MCF 10A (cell line): ENCODE measurements at regions not wholly inside any gene's neighbourhood (a gene's known extent, or its start where the extent isn't known, plus 50 kb on each side); places are given as distances from the start of the nearest gene placed in this dataset.

ENCODE experiments used
- BruUV-seq: library from RNA; stranded (reverse); fragments of 400-500 nt; replicated peaks from 2 replicates; lab custom pipeline; 2021; lab: Mats Ljungman, UMichigan
- CTCF ChIA-PET: fragments of 300-600 bp; sonication (Branson Sonifier 250); formaldehyde crosslinking; extraction: SDS; loops from one replicate; lab custom pipeline; 2021; ENCODE audit warnings: antibody characterized with exemption, inconsistent platforms; lab: Yijun Ruan, JAX
- POLR2A ChIA-PET: fragments of 300-600, 350-650 bp; sonication (Branson Sonifier 250); formaldehyde crosslinking; extraction: SDS; loops from one replicate; lab custom pipeline; 2020; ENCODE audit warnings: antibody characterized with exemption, inconsistent platforms; lab: Yijun Ruan, JAX
- DNase-seq: peaks from one replicate; pipeline ENCODE4 v3.0.0-alpha.2; 2018; ENCODE audit not compliant: unreplicated experiment
- H3K27ac Mint-ChIP-seq: one replicate; pipeline ENCODE4 v1.8.0; 2022; ENCODE audit warnings: mild to moderate bottlenecking, low read depth, mixed read lengths; ENCODE audit not compliant: unreplicated experiment
- H3K27me3 Mint-ChIP-seq: one replicate; pipeline ENCODE4 v1.8.0; 2022; ENCODE audit warnings: mixed read lengths; ENCODE audit not compliant: insufficient read depth, unreplicated experiment
- H3K36me3 Mint-ChIP-seq: one replicate; pipeline ENCODE4 v1.8.0; 2022; ENCODE audit warnings: mild to moderate bottlenecking, moderate library complexity, mixed read lengths; ENCODE audit not compliant: insufficient read depth, unreplicated experiment
- H3K4me1 Mint-ChIP-seq: one replicate; pipeline ENCODE4 v1.8.0; 2022; ENCODE audit warnings: mixed read lengths; ENCODE audit not compliant: insufficient read depth, unreplicated experiment
- H3K4me3 Mint-ChIP-seq: one replicate; pipeline ENCODE4 v1.8.0; 2022; ENCODE audit warnings: mild to moderate bottlenecking, moderate library complexity, mixed read lengths; ENCODE audit not compliant: unreplicated experiment
- H3K9me3 Mint-ChIP-seq: one replicate; pipeline ENCODE4 v1.8.0; 2022; ENCODE audit warnings: mixed read lengths; ENCODE audit not compliant: unreplicated experiment
- CTCF ChIP-seq: fragments of 200-600 bp; IDR thresholded peaks from one replicate; pipeline ENCODE4 v1.8.0; 2022; ENCODE audit warnings: antibody characterized with exemption, mild to moderate bottlenecking; ENCODE audit not compliant: unreplicated experiment
- intact Hi-C: fragments of 100-400 bp; cut with micrococcal nuclease; formaldehyde crosslinking; loops from 2 replicates; pipeline ENCODE4 v1.14.1; 2022

- no peaks in the 10 kb centered on the region for H3K4me1 Mint-ChIP-seq
- no peak for DNase-seq
- H3K4me3 Mint-ChIP-seq: no peak overlapping the region
- ChIA-PET CTCF (no interaction called here), POLR2A (no interaction called here)
- no peak overlapping the region for H3K27ac Mint-ChIP-seq
- no peak for TF ChIP-seq CTCF
- no TSS peak for BruUV-seq
- H3K9me3 Mint-ChIP-seq: no peaks in the 10 kb centered on the region
- intact Hi-C loops: no loop called here
- peaks cover 36% of the 10 kb centered on the region for H3K27me3 Mint-ChIP-seq
- H3K36me3 Mint-ChIP-seq: peaks cover 5% of the 10 kb centered on the region
Observed at GRCh38 chr10:6980353-6980752, 400.3 kb upstream of the PRKCQ start.

DNA sequence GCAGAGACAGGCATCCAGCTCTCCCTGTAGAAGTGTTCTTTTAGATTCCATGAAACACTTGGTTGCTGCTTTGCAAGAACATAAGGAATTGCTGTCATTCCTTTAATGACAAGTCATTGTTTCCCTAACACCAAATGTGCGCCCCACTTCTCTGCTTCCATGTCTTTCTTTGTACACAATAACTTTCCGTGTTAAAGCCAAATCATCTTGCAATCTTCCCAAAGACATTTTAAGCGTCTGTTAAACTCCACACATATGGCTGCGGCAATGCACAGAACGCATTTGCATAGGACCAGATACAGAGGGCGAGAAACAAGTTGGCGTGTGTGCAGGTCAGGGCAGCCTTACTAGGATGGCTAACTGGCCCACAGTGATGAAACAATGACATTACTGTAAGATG lies 399.3 kb upstream of the PRKCQ start:
- Mint-ChIP-seq H3K27me3 (peaks cover 36% of the 10 kb centered on the region), H3K4me1 (no peaks in the 10 kb centered on the region), H3K27ac (no peak overlapping the region), H3K9me3 (no peaks in the 10 kb centered on the region), H3K36me3 (peaks cover 5% of the 10 kb centered on the region), H3K4me3 (no peak overlapping the region)
- POLR2A ChIA-PET: no interaction called here
- CTCF ChIA-PET: no interaction called here
- no TSS peak for BruUV-seq
- DNase-seq: no peak
- no peak for TF ChIP-seq CTCF
- intact Hi-C loops: no loop called here

DNA sequence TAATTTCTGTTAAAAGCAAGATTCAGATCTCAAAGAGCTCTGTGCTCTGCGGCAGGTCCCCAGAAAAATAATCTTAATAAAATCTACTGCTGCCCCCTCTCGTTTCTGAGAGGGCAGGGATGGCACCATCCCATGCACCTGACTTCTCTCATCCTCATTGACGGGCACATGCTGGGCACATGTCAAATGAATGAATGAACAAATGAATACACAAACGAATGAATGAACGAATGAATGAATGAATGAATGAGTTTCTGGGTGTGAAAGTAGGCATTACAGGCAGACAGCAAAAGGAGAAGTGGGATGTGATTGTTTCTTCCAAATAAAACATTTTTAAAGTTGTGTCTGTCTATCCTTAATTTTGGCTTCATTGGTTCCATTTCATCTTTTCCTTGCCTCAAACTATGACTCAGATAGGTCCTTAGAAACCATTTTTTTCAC lies 398.1 kb upstream of the PRKCQ start:
- no peak overlapping the region for H3K27ac Mint-ChIP-seq
- DNase-seq: no peak
- CTCF ChIA-PET: no interaction called here
- POLR2A ChIA-PET: interaction anchor here (0.6 kb wide), 1 partner anchor 473 kb away, joined by 3 read pairs; no protein-coding TSS in a partner anchor
- H3K4me3 Mint-ChIP-seq: no peak overlapping the region
- no TSS peak for BruUV-seq
- intact Hi-C loops: no loop called here
- no peaks in the 10 kb centered on the region for H3K36me3 Mint-ChIP-seq
- TF ChIP-seq CTCF: no peak
- H3K27me3 Mint-ChIP-seq: peaks cover 36% of the 10 kb centered on the region
- H3K9me3 Mint-ChIP-seq: no peaks in the 10 kb centered on the region
- H3K4me1 Mint-ChIP-seq: no peaks in the 10 kb centered on the region

- Mint-ChIP-seq H3K9me3 (no peaks in the 10 kb centered on the region), H3K27ac (no peak overlapping the region), H3K4me1 (no peaks in the 10 kb centered on the region), H3K4me3 (no peak overlapping the region), H3K27me3 (peaks cover 36% of the 10 kb centered on the region), H3K36me3 (no peaks in the 10 kb centered on the region)
- ChIA-PET CTCF (no interaction called here), POLR2A (no interaction called here)
- BruUV-seq: no TSS peak
- TF ChIP-seq CTCF: no peak
- DNase-seq: no peak
- intact Hi-C loops: no loop called here
Observed at GRCh38 chr10:6977398-6978186, 397.5 kb upstream of the PRKCQ start.
